ENCODE measurements at regions not wholly inside any gene's neighbourhood (a gene's known extent, or its start where the extent isn't known, plus 50 kb on each side); places are given as distances from the start of the nearest gene placed in this dataset.
"Not testable (repeated sequence)": the region's sequence is repeated elsewhere in the genome, so short reads cannot be mapped to it uniquely, and the experiment has no call there.

DNA sequence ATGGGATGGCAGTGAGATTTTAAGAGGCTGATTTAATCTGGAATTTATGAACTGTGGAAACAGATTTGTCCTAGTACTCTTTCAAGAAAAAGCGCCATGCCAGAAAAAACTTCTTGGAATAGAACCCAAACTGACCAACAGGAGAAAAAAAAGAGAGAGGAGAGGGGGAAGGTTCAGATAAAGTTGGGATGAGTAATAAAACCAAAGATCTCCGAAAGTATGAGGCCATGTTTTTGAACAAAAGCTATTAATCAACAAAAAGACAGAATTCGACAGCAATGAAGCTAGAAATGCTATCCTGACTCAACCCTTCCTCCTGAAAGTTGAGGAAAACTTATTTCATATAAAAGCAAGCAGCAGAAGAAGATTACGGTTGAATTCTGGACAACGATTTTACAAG is 135.5 kb downstream of the CEMIP2 start:
- no peak for DNase-seq

DNA sequence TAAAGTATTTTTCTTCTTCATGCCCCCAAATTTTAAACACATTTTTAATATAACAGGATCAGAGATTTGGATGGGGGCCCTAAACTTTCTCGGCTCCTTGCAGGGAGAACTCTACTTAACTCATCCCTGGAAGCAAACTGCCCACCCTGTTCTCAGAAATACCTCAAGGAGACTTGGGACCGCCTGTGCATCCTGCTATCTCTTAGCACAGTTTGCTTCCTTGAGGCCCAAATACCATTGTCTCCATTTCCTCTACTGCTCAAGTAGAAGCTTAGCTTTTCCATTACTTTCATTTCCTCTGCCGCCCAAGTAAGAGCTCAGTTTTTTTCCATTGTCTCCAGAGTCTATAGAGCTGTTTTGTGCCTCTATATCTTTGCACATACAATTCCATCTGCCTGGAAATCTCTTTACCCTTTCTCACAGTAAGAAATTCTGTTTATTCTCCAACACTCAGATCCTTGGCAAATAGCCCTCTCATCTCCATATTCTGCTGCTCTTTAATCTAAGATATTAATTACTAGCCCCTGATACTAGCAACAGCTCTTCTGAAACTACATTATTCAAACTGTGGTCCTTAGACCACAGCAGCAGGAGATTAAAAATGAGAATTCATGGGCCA is 137.8 kb downstream of the CEMIP2 start:
- DNase-seq: no peak

DNA sequence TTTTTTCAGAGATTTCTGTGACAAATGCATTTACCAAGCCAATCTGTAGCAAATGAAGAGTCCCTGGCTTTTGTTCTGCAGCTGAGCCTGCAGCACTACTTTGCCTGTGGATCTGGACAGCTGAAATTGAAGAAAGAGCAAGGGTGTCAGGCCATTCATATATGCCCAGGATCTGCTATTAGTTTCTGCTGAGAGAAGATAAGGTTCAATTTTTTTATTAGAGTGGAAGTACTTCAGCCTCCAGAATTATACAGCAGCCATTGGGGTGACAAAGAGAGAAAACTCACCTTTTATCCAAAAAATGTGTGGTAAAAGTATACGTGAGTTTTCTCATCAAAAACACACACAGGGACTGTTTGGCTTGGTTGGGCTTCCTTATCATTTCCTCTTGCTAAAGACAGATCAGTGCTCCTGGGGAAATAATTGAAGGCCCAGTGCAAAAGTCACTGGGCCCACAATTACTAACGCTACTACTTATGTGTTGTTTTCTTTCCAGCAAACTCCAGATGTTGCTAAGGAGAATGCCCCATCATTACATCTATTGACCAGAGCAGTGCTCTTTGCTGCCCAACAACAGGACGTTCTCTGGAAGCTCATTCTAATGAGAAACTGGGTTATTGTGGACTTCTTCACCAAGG is 138.6 kb downstream of the CEMIP2 start:
- no peak for DNase-seq

DNA sequence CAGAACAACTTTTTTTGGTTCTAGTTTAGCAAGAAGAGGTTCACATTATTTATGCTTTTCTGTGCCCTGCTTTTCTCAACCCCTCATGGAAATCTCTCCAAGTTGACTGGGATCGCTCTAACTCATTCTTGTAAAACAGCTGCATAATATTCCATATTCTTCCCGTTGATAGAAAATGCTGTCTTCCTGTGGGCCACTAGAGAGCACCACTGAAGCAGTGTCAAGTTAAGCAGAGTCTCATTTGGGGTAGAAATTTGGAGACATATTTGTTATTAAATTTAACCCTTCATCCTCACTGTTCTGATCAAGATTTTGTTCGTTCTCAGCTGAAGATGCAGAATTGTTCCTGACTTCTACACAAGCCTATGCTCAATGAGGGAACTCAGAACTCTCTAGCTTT is 140.1 kb downstream of the CEMIP2 start:
- DNase-seq: no peak

DNA sequence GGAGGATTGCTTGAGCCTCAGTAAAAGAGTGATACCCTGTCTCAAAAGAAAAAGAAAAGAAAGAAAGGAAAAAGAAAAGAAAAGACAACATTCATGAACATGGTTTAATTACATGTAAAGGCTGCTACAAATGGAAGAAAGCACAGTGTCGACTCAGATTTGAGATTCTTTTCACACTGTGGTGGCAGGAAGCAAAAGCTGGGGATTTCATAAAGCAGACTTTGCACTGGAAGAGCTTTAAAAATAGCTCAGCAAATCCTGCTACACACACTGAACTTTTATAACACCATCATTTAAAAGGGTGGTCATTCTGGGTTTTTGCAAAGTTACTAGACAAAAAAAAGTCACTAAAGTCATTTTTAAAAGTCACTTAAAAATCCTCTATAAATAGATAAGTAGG is 140.8 kb downstream of the CEMIP2 start:
- DNase-seq: no peak

DNA sequence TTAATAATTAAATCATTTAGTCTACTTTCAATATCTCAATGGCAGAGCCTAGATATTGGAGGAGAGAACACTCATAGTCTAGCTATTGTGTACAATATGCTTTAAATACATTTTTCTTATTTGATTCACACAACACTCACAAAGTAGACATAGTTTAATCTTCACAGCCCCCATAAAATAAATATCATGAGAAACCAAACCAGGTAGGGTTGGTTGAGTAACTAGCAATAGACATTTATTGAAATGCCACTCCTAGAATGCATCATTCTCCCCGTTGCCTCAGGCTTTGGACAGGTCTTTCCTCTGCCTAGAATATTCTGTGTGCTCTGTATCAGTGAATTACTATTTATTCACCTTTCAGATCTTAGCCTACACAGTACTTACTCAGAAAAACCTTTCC is 141.9 kb downstream of the CEMIP2 start:
- no peak for DNase-seq

DNA sequence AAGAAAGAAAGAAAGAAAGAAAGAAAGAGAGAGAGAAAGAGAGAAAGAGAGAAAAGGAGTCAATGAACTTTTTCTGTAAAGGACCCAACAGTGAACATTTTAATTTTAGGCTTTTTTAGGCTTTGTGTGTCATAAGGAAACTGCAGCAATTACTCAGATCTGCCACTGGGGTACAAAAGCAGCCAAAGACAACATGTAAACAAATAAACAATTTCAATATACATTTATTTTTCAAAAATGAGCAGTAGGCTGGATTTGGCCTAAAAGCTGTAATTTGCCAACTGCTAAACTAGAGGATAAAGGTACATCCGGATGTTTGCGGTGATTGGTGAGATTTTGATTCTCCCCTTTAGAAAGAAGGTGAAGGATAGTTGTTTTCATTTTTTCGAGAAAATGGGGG is 143.6 kb downstream of the CEMIP2 start:
- no peak for DNase-seq

DNA sequence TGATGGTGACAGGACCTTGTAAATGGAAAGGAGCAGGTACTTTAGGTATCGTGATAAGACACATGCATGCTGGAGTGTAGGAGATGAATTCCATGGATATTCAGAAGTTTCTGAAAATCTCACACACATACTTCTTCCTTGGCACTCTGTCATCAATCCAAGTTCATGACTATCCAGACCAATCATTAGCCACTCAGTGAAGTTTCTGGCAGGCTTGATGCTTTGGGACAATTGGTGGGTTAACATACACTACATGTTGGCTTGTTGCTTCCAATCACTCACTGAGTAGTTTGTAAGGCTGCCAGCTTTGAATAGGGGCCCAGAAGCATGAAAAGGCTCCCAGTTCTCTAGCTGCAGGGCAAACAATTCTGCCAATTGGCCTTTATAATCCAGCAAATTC is 147.6 kb downstream of the CEMIP2 start:
- DNase-seq: no peak

DNA sequence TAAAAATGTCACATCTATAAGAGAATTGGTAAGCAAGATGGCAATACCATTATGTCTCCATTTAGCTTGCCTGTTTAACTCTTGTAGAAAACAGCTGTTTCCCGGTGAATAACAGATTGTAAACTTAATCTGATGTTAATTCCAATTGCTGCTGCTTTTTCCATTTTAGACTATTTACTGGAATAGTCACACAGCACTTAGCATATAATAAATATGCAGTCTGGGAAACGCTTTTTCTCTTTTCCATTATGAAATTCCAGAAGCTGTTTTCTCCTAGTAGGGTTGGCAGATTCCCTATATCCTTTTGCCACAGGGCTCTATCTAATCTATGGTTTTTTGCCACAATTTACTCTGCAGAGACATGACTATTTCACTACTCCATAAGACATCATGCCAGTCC is 148.0 kb downstream of the CEMIP2 start:
- no peak for DNase-seq

DNA sequence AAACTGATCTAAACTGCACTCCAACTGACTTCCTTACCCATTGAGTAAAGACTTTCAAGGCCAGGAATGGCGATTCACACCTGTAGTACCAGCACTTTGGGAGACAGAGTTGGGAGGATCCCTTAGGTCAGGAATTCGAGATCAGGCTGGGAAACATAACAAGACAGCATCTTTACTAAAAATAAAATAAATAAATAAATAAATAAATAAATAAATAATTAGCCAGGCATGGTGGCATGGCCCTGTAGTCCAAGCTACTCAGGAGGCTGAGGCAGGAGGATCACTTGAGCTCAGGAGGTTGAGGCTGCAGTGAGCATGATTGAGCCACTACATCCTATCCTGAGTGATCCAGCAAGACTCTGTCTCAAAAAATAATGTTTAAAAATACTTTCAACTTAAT is 148.4 kb downstream of the CEMIP2 start:
- DNase-seq: no peak

DNA sequence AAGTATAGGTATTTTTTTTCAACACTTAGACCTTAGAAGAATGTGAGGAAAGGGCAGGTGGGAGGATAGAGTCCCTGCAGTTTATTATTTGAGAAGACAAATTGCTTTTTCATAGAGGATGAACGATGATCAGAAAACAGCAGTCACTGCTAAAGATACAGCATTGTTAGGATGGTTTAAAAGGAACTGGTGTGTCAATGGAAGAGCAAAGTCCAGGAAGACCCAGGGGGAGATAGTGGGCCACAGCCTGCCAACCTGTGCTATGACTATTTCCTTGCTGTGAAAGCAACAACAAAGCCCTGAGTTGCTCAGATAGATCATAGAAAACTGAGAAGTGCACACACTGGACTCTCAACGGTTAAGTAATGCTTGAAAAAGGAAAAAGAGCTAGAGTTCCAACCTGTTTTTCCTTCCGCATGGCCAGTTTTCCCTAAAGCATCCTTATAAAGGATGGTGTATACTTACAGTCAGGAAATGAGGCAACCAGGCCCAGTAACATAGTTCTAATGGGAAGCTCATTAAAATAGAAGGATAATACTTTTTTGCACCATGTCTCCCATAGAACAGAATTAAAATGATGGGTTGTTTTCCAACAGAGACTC is 153.8 kb downstream of the CEMIP2 start:
- no peak for DNase-seq

DNA sequence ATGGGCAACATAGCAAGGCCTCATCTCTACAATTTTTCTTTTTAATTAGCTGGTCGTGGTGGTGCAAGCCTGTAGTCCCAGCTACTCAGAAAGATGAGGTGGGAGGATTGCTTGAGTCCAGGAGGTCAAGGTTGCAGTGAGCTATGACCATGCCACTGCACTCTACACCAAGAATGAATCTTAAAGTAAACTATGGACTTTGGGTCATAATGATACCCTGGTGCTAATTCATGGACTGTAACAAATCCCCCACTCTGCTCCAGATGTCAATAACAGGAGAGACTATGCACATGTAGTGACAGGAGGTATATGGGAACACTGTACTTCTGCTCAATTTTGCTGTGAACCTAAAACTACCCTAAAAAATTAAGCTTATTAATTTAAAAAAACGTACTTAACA is 155.4 kb downstream of the CEMIP2 start:
- no peak for DNase-seq

DNA sequence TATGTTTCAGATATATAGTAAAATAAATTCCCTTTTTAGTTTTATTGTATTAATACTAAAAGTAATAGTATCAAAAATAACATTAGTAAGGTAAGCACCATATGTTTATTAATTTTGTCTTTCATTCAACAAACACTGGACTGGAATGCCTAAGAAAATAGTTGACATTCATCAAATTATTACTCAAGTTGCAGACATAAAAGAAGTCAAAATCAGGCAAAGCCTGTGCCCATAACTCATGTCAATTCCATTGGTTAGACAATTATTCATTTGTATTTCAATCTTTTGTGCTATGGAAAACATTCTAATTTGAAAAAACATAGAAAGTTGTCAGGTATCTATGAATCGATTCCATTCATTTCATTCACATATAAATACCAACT is 158.9 kb downstream of the CEMIP2 start:
- no peak for DNase-seq

DNA sequence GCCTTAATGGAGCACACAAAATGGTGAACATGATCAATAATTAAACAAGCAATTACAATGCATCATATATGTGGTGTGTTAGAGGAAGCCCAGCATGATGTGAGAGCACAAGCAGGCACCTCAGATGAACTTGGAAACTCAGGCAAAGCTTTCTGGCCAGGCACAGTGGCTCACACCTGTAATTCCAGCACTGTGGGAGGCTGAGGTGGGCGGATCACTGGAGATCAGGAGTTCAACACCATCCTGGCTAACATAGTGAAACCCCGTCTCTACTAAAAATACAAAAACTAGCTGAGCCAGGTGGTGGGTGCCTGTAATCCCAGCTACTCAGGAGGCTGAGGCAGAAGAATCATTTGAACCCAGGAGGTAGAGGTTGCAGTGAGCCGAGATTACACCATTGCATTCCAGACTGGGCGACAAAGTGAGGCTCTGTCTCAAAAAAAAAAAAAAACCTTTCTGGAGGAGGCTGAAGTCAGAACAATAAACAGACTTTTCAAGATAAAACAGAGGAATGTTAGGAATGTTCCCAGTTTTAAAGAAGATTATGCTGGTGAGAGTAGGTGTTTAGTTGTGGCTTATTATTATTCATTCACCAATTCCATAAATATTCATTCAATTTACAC is 159.4 kb downstream of the CEMIP2 start:
- no peak for DNase-seq

DNA sequence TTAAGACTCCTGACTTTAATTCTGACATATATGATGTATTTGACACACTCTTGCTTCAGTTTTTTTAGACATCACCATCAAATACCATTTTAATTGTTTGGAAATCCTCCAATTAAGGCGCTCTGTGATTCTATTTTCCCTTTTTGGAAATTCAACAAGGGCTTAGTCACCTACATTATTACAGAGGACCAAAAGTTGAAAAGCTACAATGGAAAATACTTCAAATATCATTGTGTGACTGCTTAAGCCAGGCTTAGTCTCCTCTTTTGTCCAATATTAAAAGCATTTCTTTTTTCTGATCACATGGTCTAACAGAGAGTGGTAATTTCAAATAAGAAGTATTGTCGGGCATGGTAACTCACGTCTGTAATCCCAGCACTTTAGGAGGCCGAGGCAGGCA is 160.3 kb downstream of the CEMIP2 start:
- DNase-seq: no peak

DNA sequence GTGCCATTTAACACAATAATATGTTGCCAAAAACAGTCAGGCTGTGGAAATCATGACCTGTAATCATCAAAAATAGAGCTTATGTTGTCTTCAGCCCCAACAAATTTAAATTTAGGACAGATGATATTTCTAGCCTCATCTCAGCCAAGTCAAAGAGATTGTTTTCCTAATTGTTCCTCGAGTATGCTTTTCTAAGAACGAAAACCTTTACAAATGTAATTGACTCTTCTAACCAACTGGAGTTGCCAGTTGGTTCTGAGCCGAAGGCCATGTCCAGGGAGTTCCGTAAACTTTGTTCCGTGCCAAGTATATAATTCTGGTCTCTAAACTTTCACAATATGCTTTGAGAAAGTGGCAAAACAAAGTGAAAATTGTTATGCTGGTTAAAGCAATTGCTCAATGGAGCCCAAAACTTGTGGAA is 160.8 kb downstream of the CEMIP2 start:
- no peak for DNase-seq

DNA sequence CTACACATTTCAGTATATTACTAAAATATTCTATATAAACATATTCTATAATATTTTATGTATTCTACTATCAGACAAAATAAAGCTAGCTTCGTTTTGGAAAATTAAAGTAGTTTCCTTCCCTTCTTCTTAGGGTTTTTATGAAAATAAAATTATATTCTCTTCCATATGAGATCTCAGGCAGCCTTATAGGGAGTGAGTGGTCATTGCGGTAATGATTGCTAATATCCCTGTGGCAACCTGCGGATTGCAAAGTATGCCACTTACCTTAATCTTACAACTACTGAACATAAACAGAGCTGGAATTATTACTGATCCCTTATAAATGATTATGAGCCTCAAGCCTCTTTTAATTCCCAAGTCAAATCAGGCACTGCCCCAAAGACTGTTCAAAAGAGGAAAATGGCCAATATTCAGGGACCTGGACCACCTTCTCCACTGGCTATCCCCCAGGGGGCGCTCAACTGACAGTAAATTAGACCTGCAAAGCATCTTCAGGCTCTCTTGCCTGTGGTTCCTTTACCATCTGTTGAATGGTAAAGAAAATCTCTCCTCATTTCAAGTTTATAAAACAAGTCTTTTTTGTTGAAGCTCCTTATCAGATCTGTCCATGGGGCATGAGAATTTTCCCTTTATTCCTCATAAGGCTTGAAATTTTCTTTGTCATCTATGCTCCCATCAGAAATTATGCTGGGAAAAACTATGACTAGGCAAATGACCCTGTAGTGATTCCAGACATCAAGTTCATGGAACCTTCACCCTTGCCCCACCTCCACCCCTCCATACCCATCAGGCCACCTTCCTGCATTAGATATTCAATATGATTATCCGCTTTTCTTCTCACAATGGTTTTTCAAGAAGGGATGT is 163.9 kb downstream of the CEMIP2 start:
- no peak for DNase-seq

DNA sequence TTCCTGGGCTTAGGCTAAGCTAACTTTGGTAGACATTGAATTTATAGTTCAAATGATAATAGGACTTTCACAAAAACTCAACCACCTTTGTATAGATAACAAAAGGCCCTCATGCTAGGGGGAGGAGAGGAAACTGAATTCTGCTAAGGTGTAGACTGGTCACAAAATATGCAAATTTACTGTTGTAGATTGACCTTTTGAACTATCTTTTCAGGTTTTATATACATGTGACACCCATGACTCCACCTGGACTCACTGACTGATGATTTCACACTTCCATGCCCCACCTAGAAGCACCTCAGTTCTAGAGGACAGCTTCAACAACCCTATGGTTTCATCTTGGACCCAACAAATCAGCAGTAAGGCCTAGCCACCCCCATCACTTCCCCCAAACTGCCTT is 165.7 kb downstream of the CEMIP2 start:
- DNase-seq: no peak

DNA sequence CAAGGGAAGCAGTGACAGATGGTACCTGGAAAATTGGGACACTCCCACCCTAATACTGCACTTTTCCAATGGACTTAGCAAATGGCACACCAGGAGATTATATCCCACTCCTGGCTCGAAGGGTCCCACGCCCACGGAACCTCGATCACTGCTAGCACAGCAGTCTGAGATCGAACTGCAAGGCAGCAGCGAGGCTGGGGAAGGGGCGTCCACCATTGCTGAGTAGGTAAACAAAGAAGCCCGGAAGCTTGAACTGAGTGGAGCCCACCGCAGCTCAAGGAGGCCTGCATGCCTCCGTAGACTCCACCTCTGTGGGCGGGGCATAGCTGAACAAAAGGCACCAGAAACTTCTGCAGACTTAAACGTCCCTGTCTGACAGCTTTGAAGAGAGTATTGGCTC is 172.6 kb downstream of the CEMIP2 start:
- DNase-seq: not testable (repeated sequence)

DNA sequence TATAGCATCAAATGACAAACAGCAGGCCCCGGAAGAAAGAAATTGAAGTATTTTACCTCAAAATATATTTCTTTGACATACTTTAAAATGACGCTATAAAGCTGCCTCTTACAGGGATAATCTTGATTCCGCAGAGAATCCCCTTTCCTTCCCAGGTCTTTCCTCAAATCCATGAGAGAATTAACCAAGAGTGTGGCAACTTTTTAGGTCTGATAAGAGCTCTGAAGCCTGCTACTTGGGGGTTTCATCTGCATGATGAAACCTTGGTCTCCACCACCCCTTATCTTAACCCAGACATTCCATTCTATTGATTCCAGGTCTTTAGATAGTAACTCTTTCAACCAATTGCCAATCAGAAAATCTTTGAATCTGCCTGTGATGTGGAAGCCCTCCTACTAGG is 173.8 kb downstream of the CEMIP2 start:
- no peak for DNase-seq

DNA sequence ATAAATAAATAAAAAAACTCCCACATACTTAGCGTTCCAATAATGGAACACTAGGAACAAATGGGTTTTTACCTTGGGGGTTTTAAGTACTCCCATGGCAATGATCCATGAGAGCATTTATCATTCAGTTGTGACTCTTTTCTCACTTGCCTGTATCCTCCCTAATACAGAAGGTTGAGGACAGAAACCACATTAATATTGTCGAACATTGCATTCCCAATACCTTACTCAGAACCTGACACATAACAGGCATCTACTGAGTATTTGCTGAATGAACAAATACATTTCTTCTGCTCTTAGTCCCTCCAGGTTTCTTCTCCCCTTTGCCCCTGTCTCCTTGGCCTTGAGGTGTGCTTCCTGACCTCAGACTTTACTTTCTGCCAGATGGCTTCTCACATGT is 175.9 kb downstream of the CEMIP2 start:
- DNase-seq: no peak

DNA sequence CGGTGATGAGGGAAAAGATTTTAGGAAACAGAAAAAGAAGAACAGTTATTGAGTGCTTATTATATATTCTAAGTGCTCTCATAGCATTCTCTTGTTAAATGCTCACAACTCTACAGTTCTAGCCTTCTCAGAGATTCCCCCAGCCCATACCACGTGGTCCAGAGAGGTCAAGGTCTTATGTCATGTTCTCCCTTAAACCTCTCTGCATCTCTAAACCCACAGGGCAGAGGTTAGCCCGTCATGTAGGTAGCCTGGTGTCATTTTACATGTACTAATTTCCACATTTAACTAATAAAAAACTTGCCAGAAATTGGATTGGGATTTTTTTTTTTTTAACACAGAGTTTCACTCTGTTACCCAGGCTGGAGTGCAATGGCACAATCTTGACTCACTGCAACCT is 178.0 kb downstream of the CEMIP2 start:
- DNase-seq: no peak

DNA sequence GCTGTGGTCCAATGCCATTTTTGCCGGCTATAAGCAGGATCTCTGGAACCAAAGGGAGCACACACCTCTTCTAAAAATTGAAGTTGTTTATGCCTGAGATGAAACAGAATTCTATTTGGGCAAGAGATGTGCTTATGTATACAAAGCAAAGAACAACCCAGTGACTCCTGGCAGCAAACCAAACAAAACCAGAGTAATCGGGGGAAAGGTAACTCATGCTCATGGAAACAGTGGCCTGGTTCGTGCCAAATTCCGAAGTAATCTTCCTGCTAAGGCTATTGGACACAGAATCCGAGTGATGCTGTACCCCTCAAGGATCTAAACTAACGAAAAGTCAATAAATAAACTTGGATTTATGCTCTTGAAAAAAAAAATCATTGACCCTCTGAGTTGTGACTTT is 178.7 kb downstream of the CEMIP2 start:
- no peak for DNase-seq

Measured in NCI-H510A (cell line).